IMR-90 (cell line): ENCODE measurements at regions not wholly inside any gene's neighbourhood (a gene's known extent, or its start where the extent isn't known, plus 50 kb on each side); places are given as distances from the start of the nearest gene placed in this dataset.

Experiments used
- ATAC-seq: fragments of 200-7000 bp; cut with Tn5 transposase; 2 replicates; pipeline ENCODE4 v1.9.1; 2020; ENCODE audit warnings: low read depth, mild to moderate bottlenecking, moderate library complexity
- BruUV-seq: library from RNA; stranded (reverse); fragments of 400-500 nt; replicated peaks from 2 replicates; lab custom pipeline; 2021; lab: Mats Ljungman, UMichigan
- CTCF ChIA-PET: fragments of 300-600 bp; formaldehyde crosslinking; extraction: SDS; loops from one replicate; lab custom pipeline; 2021; ENCODE audit warnings: antibody characterized with exemption; lab: Yijun Ruan, JAX
- POLR2A ChIA-PET: fragments of 300-600 bp; sonication (Branson Sonifier 250); formaldehyde crosslinking; loops from one replicate; lab custom pipeline; 2022; ENCODE audit warnings: antibody characterized with exemption; ENCODE audit not compliant: unreplicated experiment; lab: Charles Lee
- DNase-seq: peaks from one replicate; pipeline ENCODE4 v3.0.0; 2013
- H2AFZ ChIP-seq: replicated peaks from 2 replicates; pipeline ENCODE3; 2013; ENCODE audit warnings: low read length, mild to moderate bottlenecking; ENCODE audit not compliant: poor library complexity
- H2AK5ac ChIP-seq: 2 replicates; pipeline ENCODE4 v1.6.1; 2013; ENCODE audit warnings: low read depth, low read length, inconsistent platforms
- H2AK9ac ChIP-seq: replicated peaks from 2 replicates; pipeline ENCODE3; 2013; ENCODE audit warnings: mild to moderate bottlenecking, low read depth, low read length, moderate library complexity; ENCODE audit not compliant: poor library complexity
- H2BK120ac ChIP-seq: 2 replicates; pipeline ENCODE4 v1.6.1; 2013; ENCODE audit warnings: low read depth, low read length, inconsistent platforms
- H2BK15ac ChIP-seq: 3 replicates; pipeline ENCODE4 v1.6.1; 2013; ENCODE audit warnings: low read depth, low read length, inconsistent platforms
- H2BK20ac ChIP-seq: 2 replicates; pipeline ENCODE4 v1.6.1; 2013; ENCODE audit warnings: low read depth, mild to moderate bottlenecking, inconsistent platforms, low read length, moderate library complexity
- H2BK5ac ChIP-seq: 2 replicates; pipeline ENCODE4 v1.6.1; 2013; ENCODE audit warnings: mild to moderate bottlenecking, low read depth, low read length, inconsistent platforms; ENCODE audit not compliant: poor library complexity, severe bottlenecking
- H3K14ac ChIP-seq: replicated peaks from 2 replicates; pipeline ENCODE4 v1.6.1; 2013; ENCODE audit warnings: low read depth, low read length, inconsistent platforms
- H3K18ac ChIP-seq: 2 replicates; pipeline ENCODE4 v1.6.1; 2013; ENCODE audit warnings: low read depth, low read length, control low read depth
- H3K23ac ChIP-seq: 2 replicates; pipeline ENCODE4 v1.6.1; 2013; ENCODE audit warnings: low read depth, low read length, inconsistent platforms
- H3K27ac ChIP-seq: 2 replicates; pipeline ENCODE4 v1.5.1; 2013; ENCODE audit warnings: mild to moderate bottlenecking, control low read depth, low read length; ENCODE audit not compliant: insufficient read depth
- H3K27me3 ChIP-seq: 2 replicates; pipeline ENCODE4 v1.6.1; 2013; ENCODE audit warnings: low read length; ENCODE audit not compliant: control insufficient read depth, insufficient read depth
- H3K36me3 ChIP-seq: 2 replicates; pipeline ENCODE4 v1.6.1; 2013; ENCODE audit warnings: low read length, mixed read lengths; ENCODE audit not compliant: control insufficient read depth, insufficient read depth
- H3K4ac ChIP-seq: 2 replicates; pipeline ENCODE4 v1.6.1; 2013; ENCODE audit warnings: low read depth, low read length, inconsistent platforms
- H3K4me1 ChIP-seq: 2 replicates; pipeline ENCODE4 v1.6.1; 2013; ENCODE audit warnings: low read length, mixed read lengths; ENCODE audit not compliant: control insufficient read depth, insufficient read depth
- H3K4me2 ChIP-seq: 2 replicates; pipeline ENCODE4 v1.6.1; 2013; ENCODE audit warnings: low read depth, mild to moderate bottlenecking, control low read depth, low read length, moderate library complexity
- H3K4me3 ChIP-seq: 2 replicates; pipeline ENCODE4 v1.5.1; 2013; ENCODE audit warnings: low read depth, mild to moderate bottlenecking, control low read depth, low read length, moderate library complexity; ENCODE audit not compliant: insufficient read depth
- H3K56ac ChIP-seq: 2 replicates; pipeline ENCODE4 v1.6.1; 2013; ENCODE audit warnings: low read length, inconsistent platforms; ENCODE audit not compliant: insufficient read depth; ENCODE audit errors: extremely low read depth
- H3K79me1 ChIP-seq, 2 experiments: 2 replicates each; pipeline ENCODE4 v1.6.1; 2013; ENCODE audit warnings: low read length in 2 of 2, inconsistent platforms in 1 of 2, low read depth in 1 of 2
- H3K9ac ChIP-seq: 2 replicates; pipeline ENCODE4 v1.6.1; 2013; ENCODE audit warnings: low read depth, low read length, control low read depth
- H3K9me1 ChIP-seq: 2 replicates; pipeline ENCODE4 v1.6.1; 2013; ENCODE audit warnings: low read length, inconsistent platforms; ENCODE audit not compliant: insufficient read depth
- H3K9me3 ChIP-seq: 2 replicates; pipeline ENCODE4 v1.6.1; 2013; ENCODE audit warnings: low read length; ENCODE audit not compliant: control insufficient read depth, insufficient read depth
- H4K20me1 ChIP-seq: 2 replicates; pipeline ENCODE4 v1.6.1; 2013; ENCODE audit warnings: low read length, inconsistent platforms; ENCODE audit not compliant: insufficient read depth
- H4K5ac ChIP-seq: 2 replicates; pipeline ENCODE4 v1.6.1; 2013; ENCODE audit warnings: mild to moderate bottlenecking, low read depth, low read length, control low read depth
- H4K8ac ChIP-seq, 2 experiments: 2 replicates each; pipeline ENCODE4 v1.6.1; 2013; ENCODE audit warnings: low read depth in 2 of 2, low read length in 2 of 2, control low read depth in 1 of 2, inconsistent platforms in 1 of 2
- H4K91ac ChIP-seq: 2 replicates; pipeline ENCODE4 v1.6.1; 2013; ENCODE audit warnings: low read depth, low read length, inconsistent platforms; ENCODE audit not compliant: insufficient read depth
- BHLHE40 ChIP-seq: fragments of 150-350 bp; IDR thresholded peaks from 2 replicates; pipeline ENCODE4 v1.6.1; 2016; ENCODE audit warnings: mild to moderate bottlenecking, low read depth, low read length
- CEBPB ChIP-seq: IDR thresholded peaks from 2 replicates; pipeline ENCODE4 v1.6.1; 2012; ENCODE audit warnings: low read depth, low read length, improper control_type of control experiment
- CHD1 ChIP-seq: IDR thresholded peaks from 2 replicates; pipeline ENCODE4 v1.6.1; 2012; ENCODE audit warnings: low read depth, low read length, improper control_type of control experiment
- CTCF ChIP-seq: conservative IDR thresholded peaks from 2 replicates; pipeline ENCODE4 v1.5.1; 2012; ENCODE audit warnings: mild to moderate bottlenecking, low read depth, low read length, improper control_type of control experiment
- ELK1 ChIP-seq: fragments of 150-350 bp; IDR thresholded peaks from 2 replicates; pipeline ENCODE4 v1.6.1; 2016; ENCODE audit warnings: low read depth, mild to moderate bottlenecking, low read length, moderate library complexity, borderline replicate concordance
- FOS ChIP-seq: fragments of 150-350 bp; IDR thresholded peaks from 2 replicates; pipeline ENCODE4 v1.6.1; 2016; ENCODE audit warnings: low read depth, low read length
- MAFK ChIP-seq: IDR thresholded peaks from 2 replicates; pipeline ENCODE4 v1.6.1; 2012; ENCODE audit warnings: low read depth, low read length, improper control_type of control experiment
- MAZ ChIP-seq: IDR thresholded peaks from 2 replicates; pipeline ENCODE4 v1.6.1; 2012; ENCODE audit warnings: low read depth, mild to moderate bottlenecking, low read length, improper control_type of control experiment, moderate library complexity, borderline replicate concordance
- MXI1 ChIP-seq: IDR thresholded peaks from 2 replicates; pipeline ENCODE4 v1.6.1; 2012; ENCODE audit warnings: low read depth, mild to moderate bottlenecking, low read length, moderate library complexity, borderline replicate concordance
- NFE2L2 ChIP-seq: fragments of 150-350 bp; IDR thresholded peaks from 2 replicates; pipeline ENCODE4 v1.6.1; 2016; ENCODE audit warnings: low read depth, mild to moderate bottlenecking, low read length
- POLR2A ChIP-seq: IDR thresholded peaks from 2 replicates; pipeline ENCODE4 v1.6.1; 2012; ENCODE audit warnings: mild to moderate bottlenecking, low read depth, low read length
- RAD21 ChIP-seq: IDR thresholded peaks from 2 replicates; pipeline ENCODE4 v1.6.1; 2012; ENCODE audit warnings: low read length, improper control_type of control experiment
- RCOR1 ChIP-seq: IDR thresholded peaks from 2 replicates; pipeline ENCODE4 v1.6.1; 2012; ENCODE audit warnings: mild to moderate bottlenecking, low read length, improper control_type of control experiment; ENCODE audit not compliant: insufficient replicate concordance
- RFX5 ChIP-seq: IDR thresholded peaks from 2 replicates; pipeline ENCODE4 v1.8.0; 2012; ENCODE audit warnings: low read depth, mild to moderate bottlenecking, low read length, moderate library complexity
- SMC3 ChIP-seq: fragments of 150-350 bp; IDR thresholded peaks from 2 replicates; pipeline ENCODE4 v1.6.1; 2016; ENCODE audit warnings: low read depth, mild to moderate bottlenecking, antibody characterized with exemption, low read length, moderate library complexity
- WGBS, 2 experiments: methylation state at CpG; one replicate each; pipeline versions ENCODE4 v1.1.5 to v1.1.7; 2013; ENCODE audit warnings: missing lambda C conversion rate in 2 of 2; ENCODE audit not compliant: insufficient read length in 1 of 2; ENCODE audit errors: extremely low coverage in 2 of 2; 5-methylcytosine and 5-hydroxymethylcytosine counted together
- dilution Hi-C: fragments of 300-500 bp; cut with HindIII; formaldehyde crosslinking; loops from one replicate; pipeline ENCODE4 v1.14.3; 2018; ENCODE audit warnings: low sequenced_read_pairs; ENCODE audit not compliant: unreplicated experiment
- in situ Hi-C: fragments of 300-500 bp; cut with MboI; formaldehyde crosslinking; loops from 3 replicates; pipeline ENCODE4 v1.14.3; 2019; ENCODE audit warnings: low sequenced_read_pairs, inconsistent platforms, mixed read lengths
- intact Hi-C: fragments of 100-400 bp; cut with micrococcal nuclease; formaldehyde crosslinking; loops from 2 replicates; pipeline ENCODE4 v1.10.0; 2022
- TF ChIP-seq, protein P1 (sequence below): fragments of 150-350 bp; IDR thresholded peaks from 2 replicates; pipeline ENCODE4 v1.6.1; 2017; ENCODE audit warnings: mild to moderate bottlenecking, antibody characterized with exemption, low read length, low read depth

- DNase-seq: no peak
- Histone ChIP-seq H4K20me1 (no peaks in the 10 kb centered on the region), H4K5ac (no peak overlapping the region), H3K36me3 (no peaks in the 10 kb centered on the region), H2BK20ac (no peak overlapping the region), H3K4me3 (no peak overlapping the region), H3K27ac (no peak overlapping the region), H3K9me1 (no peaks in the 10 kb centered on the region), H3K9me3 (no peaks in the 10 kb centered on the region), H3K4ac (no peak overlapping the region), H3K79me1 (no peaks in the 10 kb centered on the region), H3K4me1 (no peaks in the 10 kb centered on the region), H2AK9ac (no peak overlapping the region), H2BK120ac (no peak overlapping the region), H3K9ac (no peak overlapping the region), H3K14ac (no peak overlapping the region), H3K56ac (no peak overlapping the region), H3K4me2 (no peak overlapping the region), H4K8ac (no peak overlapping the region), H2AK5ac (no peak overlapping the region), H4K91ac (no peak overlapping the region), H2BK5ac (no peak overlapping the region), H3K27me3 (no peaks in the 10 kb centered on the region), H3K23ac (no peak overlapping the region), H2AFZ (no peak overlapping the region), H2BK15ac (no peak overlapping the region), H3K18ac (no peak overlapping the region)
- BruUV-seq: no TSS peak
- in situ Hi-C loops: no loop called here
- dilution Hi-C loops: no loop called here
- no peak for TF ChIP-seq SMC3
- no peak for TF ChIP-seq BHLHE40
- no peak for TF ChIP-seq ELK1
- TF ChIP-seq, protein P1, sequence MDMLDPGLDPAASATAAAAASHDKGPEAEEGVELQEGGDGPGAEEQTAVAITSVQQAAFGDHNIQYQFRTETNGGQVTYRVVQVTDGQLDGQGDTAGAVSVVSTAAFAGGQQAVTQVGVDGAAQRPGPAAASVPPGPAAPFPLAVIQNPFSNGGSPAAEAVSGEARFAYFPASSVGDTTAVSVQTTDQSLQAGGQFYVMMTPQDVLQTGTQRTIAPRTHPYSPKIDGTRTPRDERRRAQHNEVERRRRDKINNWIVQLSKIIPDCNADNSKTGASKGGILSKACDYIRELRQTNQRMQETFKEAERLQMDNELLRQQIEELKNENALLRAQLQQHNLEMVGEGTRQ: no peak
- no peak for TF ChIP-seq RAD21
- TF ChIP-seq NFE2L2: no peak
- no peak for TF ChIP-seq POLR2A
- TF ChIP-seq MXI1: no peak
- TF ChIP-seq CEBPB: no peak
- no peak for TF ChIP-seq CTCF
- TF ChIP-seq FOS: no peak
- TF ChIP-seq MAZ: no peak
- no peak for TF ChIP-seq RCOR1
- no peak for TF ChIP-seq CHD1
- TF ChIP-seq RFX5: no peak
- TF ChIP-seq MAFK: no peak
- intact Hi-C loops: no loop called here
- ChIA-PET CTCF (no interaction called here), POLR2A (no interaction called here)
- no CpG with 5 or more reads among the region's 4 CpGs for WGBS, 2 experiments
- no peak for ATAC-seq
Measured at GRCh38 chr1:38207906-38208305, 161.3 kb upstream of the POU3F1 start.
